ENCODE measurements at regions not wholly inside any gene's neighbourhood (a gene's known extent, or its start where the extent isn't known, plus 50 kb on each side); places are given as distances from the start of the nearest gene placed in this dataset.

DNA sequence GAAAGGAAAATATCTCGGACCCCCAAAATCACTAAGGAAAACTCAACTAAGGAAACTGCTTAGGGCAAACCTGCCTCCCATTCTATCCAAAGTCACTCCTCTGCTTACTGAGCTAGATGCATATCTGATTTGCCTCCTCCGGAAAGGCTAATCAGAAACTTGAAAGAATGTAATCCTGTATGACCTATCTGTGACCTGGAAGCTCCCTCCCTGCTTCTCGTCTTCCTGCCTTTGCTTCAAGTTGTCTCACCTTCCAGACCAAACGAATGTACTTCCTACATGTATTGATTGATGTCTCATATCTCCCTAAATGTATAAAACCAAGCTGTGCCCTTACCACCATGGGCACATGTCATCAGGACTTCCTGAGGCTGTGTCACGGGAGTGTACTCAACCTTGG lies 58.1 kb upstream of the SEC61G start:
- H3K4me3 ChIP-seq (replicated peaks in 1 of 2; ENCODE audit: low read depth in 2 of 2, low read length in 2 of 2): no peak overlapping the region
- TF ChIP-seq, protein P1, sequence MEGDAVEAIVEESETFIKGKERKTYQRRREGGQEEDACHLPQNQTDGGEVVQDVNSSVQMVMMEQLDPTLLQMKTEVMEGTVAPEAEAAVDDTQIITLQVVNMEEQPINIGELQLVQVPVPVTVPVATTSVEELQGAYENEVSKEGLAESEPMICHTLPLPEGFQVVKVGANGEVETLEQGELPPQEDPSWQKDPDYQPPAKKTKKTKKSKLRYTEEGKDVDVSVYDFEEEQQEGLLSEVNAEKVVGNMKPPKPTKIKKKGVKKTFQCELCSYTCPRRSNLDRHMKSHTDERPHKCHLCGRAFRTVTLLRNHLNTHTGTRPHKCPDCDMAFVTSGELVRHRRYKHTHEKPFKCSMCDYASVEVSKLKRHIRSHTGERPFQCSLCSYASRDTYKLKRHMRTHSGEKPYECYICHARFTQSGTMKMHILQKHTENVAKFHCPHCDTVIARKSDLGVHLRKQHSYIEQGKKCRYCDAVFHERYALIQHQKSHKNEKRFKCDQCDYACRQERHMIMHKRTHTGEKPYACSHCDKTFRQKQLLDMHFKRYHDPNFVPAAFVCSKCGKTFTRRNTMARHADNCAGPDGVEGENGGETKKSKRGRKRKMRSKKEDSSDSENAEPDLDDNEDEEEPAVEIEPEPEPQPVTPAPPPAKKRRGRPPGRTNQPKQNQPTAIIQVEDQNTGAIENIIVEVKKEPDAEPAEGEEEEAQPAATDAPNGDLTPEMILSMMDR (IDR thresholded peaks at IDR 0.05; ENCODE audit: low read depth, low read length): no peak
- DNase-seq (ENCODE audit: low read depth in 2 of 2): no peak

DNA sequence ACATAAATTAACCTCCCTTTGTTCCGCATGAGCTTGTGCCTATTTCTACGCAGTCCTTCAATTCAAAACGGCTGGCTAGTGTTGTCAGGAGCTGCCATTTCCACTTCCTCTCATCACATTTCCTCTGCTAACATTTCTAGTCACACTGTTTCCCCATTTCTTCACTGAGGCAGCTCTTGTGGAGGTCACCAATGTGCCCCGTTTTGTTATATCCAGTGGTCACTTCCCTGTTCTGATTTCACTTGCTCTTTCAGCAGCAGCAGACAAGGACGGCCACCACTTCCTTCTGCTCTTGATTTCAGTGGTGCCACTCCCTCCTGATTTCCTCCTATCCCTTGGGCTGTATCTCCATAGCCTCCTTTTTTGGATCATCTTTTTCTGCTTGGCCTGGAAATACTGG lies 64.8 kb upstream of the SEC61G start:
- TF ChIP-seq, protein P1 (IDR thresholded peaks at IDR 0.05; ENCODE audit: low read depth, low read length): no peak
- H3K4me3 ChIP-seq (replicated peaks in 1 of 2; ENCODE audit: low read depth in 2 of 2, low read length in 2 of 2): no peak overlapping the region
- no peak for DNase-seq (ENCODE audit: low read depth in 2 of 2)

DNA sequence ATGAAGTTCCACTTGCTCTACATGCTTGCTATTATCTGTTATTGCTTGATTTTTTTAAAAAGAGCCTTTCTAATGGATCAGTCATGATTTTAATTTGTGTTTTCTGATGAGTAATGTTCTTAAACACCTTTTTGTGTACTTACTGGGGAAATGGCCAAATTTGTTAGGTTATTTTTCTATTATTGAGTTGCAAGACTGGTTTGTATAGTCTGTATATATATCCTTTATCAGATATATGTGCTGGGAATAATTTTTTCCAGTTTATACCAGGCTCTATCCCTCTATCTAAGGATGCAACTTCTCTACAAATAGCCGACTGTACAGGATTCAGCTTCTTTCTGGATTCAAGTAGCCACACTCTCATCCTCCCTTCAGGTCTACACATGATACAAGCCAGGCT lies 65.6 kb upstream of the SEC61G start:
- no peak overlapping the region for H3K4me3 ChIP-seq (replicated peaks in 1 of 2; ENCODE audit: low read depth in 2 of 2, low read length in 2 of 2)
- no peak for DNase-seq (ENCODE audit: low read depth in 2 of 2)
- TF ChIP-seq, protein P1 (IDR thresholded peaks at IDR 0.05; ENCODE audit: low read depth, low read length): no peak

DNA sequence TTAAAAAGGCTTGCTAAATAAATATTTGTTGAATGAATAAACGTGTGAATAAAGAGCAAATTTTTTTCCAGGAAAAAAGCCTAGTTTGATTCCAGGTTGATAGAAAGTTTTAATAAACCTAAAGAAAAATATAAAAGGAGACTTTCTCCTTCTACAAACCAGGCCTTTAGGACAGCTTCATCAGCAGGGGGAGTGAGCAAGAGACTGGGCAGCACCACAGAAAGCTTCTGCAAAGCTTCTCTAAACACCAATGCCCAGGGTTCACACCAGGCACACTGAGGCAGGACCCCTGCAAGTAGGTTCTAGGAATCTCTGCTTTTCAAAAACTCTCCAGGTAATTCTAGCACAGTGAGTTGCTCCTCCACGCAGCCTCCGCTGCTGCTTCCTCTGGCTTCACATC lies 66.4 kb upstream of the SEC61G start:
- DNase-seq (ENCODE audit: low read depth in 2 of 2): no peak
- H3K4me3 ChIP-seq (replicated peaks in 1 of 2; ENCODE audit: low read depth in 2 of 2, low read length in 2 of 2): no peak overlapping the region
- TF ChIP-seq, protein P1 (IDR thresholded peaks at IDR 0.05; ENCODE audit: low read depth, low read length): no peak

DNA sequence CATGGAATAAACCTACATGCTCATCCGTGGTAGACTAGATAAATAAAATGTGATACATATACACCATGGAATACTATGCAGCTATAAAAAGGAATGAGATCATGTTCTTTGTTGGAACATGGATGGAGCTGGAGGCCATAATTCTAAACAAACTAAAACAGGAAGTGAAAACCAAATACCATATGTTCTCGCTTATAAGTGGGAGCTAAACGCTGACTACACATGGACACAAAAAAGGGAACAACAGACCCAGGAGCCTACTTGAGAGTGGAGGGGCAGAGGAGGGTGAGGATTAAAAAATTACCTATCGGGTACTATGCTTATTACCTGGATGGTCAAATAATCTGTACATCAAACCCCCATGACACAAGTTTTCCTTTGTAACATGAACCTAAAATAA lies 68.7 kb upstream of the SEC61G start:
- no peak for DNase-seq (ENCODE audit: low read depth in 2 of 2)
- H3K4me3 ChIP-seq (replicated peaks in 1 of 2; ENCODE audit: low read depth in 2 of 2, low read length in 2 of 2): no peak overlapping the region
- TF ChIP-seq, protein P1 (IDR thresholded peaks at IDR 0.05; ENCODE audit: low read depth, low read length): no peak

DNA sequence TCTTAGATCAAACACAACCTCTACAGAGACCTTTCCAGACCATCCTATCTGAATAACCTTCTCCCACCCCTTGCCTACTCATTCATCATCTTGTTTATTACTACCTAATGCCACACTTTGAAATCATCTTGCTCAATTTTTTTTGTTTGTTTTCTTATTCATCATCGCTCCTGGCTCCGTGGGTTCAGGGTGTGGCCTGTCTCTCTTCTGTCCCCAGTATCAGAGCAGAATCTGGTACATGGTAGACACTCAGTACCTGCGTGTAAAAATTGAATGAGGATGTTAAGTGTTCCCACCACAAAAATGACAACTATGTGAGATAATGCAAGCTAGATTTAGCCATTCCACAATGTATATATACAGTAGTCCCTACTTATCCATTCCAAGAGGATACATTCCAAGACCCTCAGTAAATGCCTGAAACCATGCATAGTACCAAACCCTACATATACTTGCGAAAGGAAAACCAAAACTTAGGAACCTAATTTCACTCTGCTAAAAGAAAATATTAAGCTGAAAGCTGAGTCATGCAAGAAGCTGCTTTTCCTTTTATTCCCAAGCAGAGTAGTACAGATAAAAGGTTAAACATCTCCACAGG lies 72.1 kb upstream of the SEC61G start:
- H3K4me3 ChIP-seq (replicated peaks in 1 of 2; ENCODE audit: low read depth in 2 of 2, low read length in 2 of 2): no peak overlapping the region
- TF ChIP-seq, protein P1 (IDR thresholded peaks at IDR 0.05; ENCODE audit: low read depth, low read length): no peak
- DNase-seq (ENCODE audit: low read depth in 2 of 2): peak in 1 of 2 donors; percentile 33

DNA sequence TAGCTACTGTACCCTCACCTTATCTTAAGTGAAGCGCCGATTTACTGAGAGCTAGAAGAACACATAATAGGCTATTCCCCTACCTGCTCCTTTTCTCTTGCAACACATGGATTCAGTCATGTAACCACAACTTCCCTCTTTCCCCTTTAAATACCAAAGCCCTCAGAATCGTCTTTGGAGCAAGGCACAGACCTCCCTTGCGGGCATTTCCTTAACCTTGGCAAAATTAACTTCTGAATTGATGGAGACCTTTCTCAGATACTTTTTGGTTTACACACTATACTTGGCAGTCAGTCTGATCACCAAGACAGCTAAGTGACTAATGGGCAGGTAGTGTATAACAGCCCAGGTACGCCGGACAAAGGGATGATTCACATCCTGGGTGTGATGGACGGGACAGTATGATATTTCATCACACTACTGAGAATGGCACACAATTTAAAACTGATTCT lies 72.7 kb upstream of the SEC61G start:
- TF ChIP-seq, protein P1 (IDR thresholded peaks at IDR 0.05; ENCODE audit: low read depth, low read length): no peak

More for the DNA sequence above, 72.7 kb upstream of the SEC61G start:
- DNase-seq (ENCODE audit: low read depth in 2 of 2): no peak
- H3K4me3 ChIP-seq (replicated peaks in 1 of 2; ENCODE audit: low read depth in 2 of 2, low read length in 2 of 2): no peak overlapping the region
